ENCODE measurements at regions not wholly inside any gene's neighbourhood (a gene's known extent, or its start where the extent isn't known, plus 50 kb on each side); places are given as distances from the start of the nearest gene placed in this dataset.
"Not testable (repeated sequence)": the region's sequence is repeated elsewhere in the genome, so short reads cannot be mapped to it uniquely, and the experiment has no call there.

- DNase-seq = no peak
Measured at GRCh38 chr2:160812830-160813505, 319.4 kb upstream of the RBMS1 start.

- DNase-seq = no peak
Measured at GRCh38 chr2:160813506-160813858, 319.9 kb upstream of the RBMS1 start.

GRCh38 chr2:160816916-160817499 lies 323.4 kb upstream of the RBMS1 start:
- no peak for DNase-seq

GRCh38 chr2:160820691-160821090 lies 327.1 kb upstream of the RBMS1 start:
- DNase-seq = no peak

- DNase-seq = no peak
Measured at GRCh38 chr2:160822006-160822405, 328.4 kb upstream of the RBMS1 start.

GRCh38 chr2:160825433-160825832 lies 331.8 kb upstream of the RBMS1 start:
- DNase-seq = no peak

- DNase-seq = no peak
Measured at GRCh38 chr2:160826496-160826895, 332.9 kb upstream of the RBMS1 start.

- DNase-seq = no peak
Measured at GRCh38 chr2:160828076-160828475, 332.2 kb upstream of the TANK start.

GRCh38 chr2:160832381-160832780 lies 327.8 kb upstream of the TANK start:
- DNase-seq = not testable (repeated sequence)

- DNase-seq = no peak
Measured at GRCh38 chr2:160835166-160835565, 325.1 kb upstream of the TANK start.

GRCh38 chr2:160836755-160837154 lies 323.5 kb upstream of the TANK start:
- no peak for DNase-seq

GRCh38 chr2:160837416-160837815 lies 322.8 kb upstream of the TANK start:
- DNase-seq = no peak

- DNase-seq = no peak
Measured at GRCh38 chr2:160838147-160838546, 322.1 kb upstream of the TANK start.

GRCh38 chr2:160838691-160839090 lies 321.5 kb upstream of the TANK start:
- DNase-seq = no peak

GRCh38 chr2:160842286-160842685 lies 317.9 kb upstream of the TANK start:
- no peak for DNase-seq

- no peak for DNase-seq
Measured at GRCh38 chr2:160859096-160859495, 301.1 kb upstream of the TANK start.

- DNase-seq = no peak
Measured at GRCh38 chr2:160862226-160862625, 298.0 kb upstream of the TANK start.

GRCh38 chr2:160868891-160869290 lies 291.3 kb upstream of the TANK start:
- DNase-seq = no peak

GRCh38 chr2:160869411-160869810 lies 290.8 kb upstream of the TANK start:
- DNase-seq = no peak

GRCh38 chr2:160870729-160871465 lies 289.3 kb upstream of the TANK start:
- DNase-seq = no peak

GRCh38 chr2:160871953-160872352 lies 288.3 kb upstream of the TANK start:
- no peak for DNase-seq

GRCh38 chr2:160876029-160876428 lies 284.2 kb upstream of the TANK start:
- DNase-seq = no peak

GRCh38 chr2:160876765-160877164 lies 283.5 kb upstream of the TANK start:
- DNase-seq = no peak

- DNase-seq = no peak
Measured at GRCh38 chr2:160878618-160879017, 281.6 kb upstream of the TANK start.

All from T-helper 9 cell (primary cell).